ENCODE measurements at regions not wholly inside any gene's neighbourhood (a gene's known extent, or its start where the extent isn't known, plus 50 kb on each side); places are given as distances from the start of the nearest gene placed in this dataset.

- DNase-seq (ENCODE audit: low spot score in 2 of 2): no peak
- Histone ChIP-seq H3K4me1 (no peaks in the 10 kb centered on the region), H3K27me3 (no peaks in the 10 kb centered on the region), H3K36me3 (no peaks in the 10 kb centered on the region), H3K9me3 (peaks cover 0 to 6% (median 0%) of the 10 kb centered on the region in 4 donors), H3K27ac (no peak overlapping the region), H3K4me3 (no peak overlapping the region)
- TF ChIP-seq POLR2A (IDR thresholded peaks at IDR 0.05): no peak
- no peak for TF ChIP-seq EP300 (IDR thresholded peaks at IDR 0.05)
- no peak for TF ChIP-seq CTCF (IDR thresholded peaks at IDR 0.05)
Measured at GRCh38 chr4:27206009-27206408, 345.4 kb downstream of the STIM2 start.

- 70 to 73% methylated on average over 4 of the region's 4 CpGs for WGBS, 2 donors
- Histone ChIP-seq H3K27ac (no peak overlapping the region), H3K4me1 (no peaks in the 10 kb centered on the region), H3K4me3 (no peak overlapping the region), H3K27me3 (no peaks in the 10 kb centered on the region), H3K9me3 (no peaks in the 10 kb centered on the region), H3K36me3 (no peaks in the 10 kb centered on the region)
- no peak for TF ChIP-seq EP300 (IDR thresholded peaks at IDR 0.05)
- TF ChIP-seq CTCF (IDR thresholded peaks at IDR 0.05): no peak
- no peak for TF ChIP-seq POLR2A (IDR thresholded peaks at IDR 0.05)
- no peak for DNase-seq (ENCODE audit: low spot score in 2 of 2)
Measured at GRCh38 chr4:27210956-27211355, 350.3 kb downstream of the STIM2 start.

GRCh38 chr4:27214010-27214409 is 353.4 kb downstream of the STIM2 start:
- Histone ChIP-seq H3K9me3 (no peaks in the 10 kb centered on the region), H3K4me3 (no peak overlapping the region), H3K27me3 (no peaks in the 10 kb centered on the region), H3K36me3 (no peaks in the 10 kb centered on the region), H3K4me1 (no peaks in the 10 kb centered on the region), H3K27ac (no peak overlapping the region)
- DNase-seq (ENCODE audit: low spot score in 2 of 2): no peak
- TF ChIP-seq EP300 (IDR thresholded peaks at IDR 0.05) (no peak), POLR2A (IDR thresholded peaks at IDR 0.05) (no peak), CTCF (IDR thresholded peaks at IDR 0.05) (no peak)
- WGBS, 2 donors: 34 to 47% methylated on average over 3 of the region's 3 CpGs

GRCh38 chr4:27215220-27215826 is 354.7 kb downstream of the STIM2 start:
- no peak for DNase-seq (ENCODE audit: low spot score in 2 of 2)
- no peaks in the 10 kb centered on the region for H3K4me1 ChIP-seq
- no peak overlapping the region for H3K27ac ChIP-seq
- H3K27me3 ChIP-seq: no peaks in the 10 kb centered on the region
- TF ChIP-seq POLR2A (IDR thresholded peaks at IDR 0.05) (no peak), EP300 (IDR thresholded peaks at IDR 0.05) (no peak), CTCF (IDR thresholded peaks at IDR 0.05) (no peak)
- H3K4me3 ChIP-seq: no peak overlapping the region
- no peaks in the 10 kb centered on the region for H3K9me3 ChIP-seq
- WGBS, 2 donors: 62 to 64% methylated on average over 4 of the region's 4 CpGs
- no peaks in the 10 kb centered on the region for H3K36me3 ChIP-seq

GRCh38 chr4:27217261-27217769 is 356.7 kb downstream of the STIM2 start:
- no peak for DNase-seq (ENCODE audit: low spot score in 2 of 2)
- 24 to 25% methylated on average over 2 of the region's 2 CpGs for WGBS, 2 donors
- TF ChIP-seq POLR2A (IDR thresholded peaks at IDR 0.05): no peak
- TF ChIP-seq EP300 (IDR thresholded peaks at IDR 0.05): no peak
- no peak for TF ChIP-seq CTCF (IDR thresholded peaks at IDR 0.05)
- Histone ChIP-seq H3K9me3 (no peaks in the 10 kb centered on the region), H3K4me3 (no peak overlapping the region), H3K4me1 (no peaks in the 10 kb centered on the region), H3K27ac (no peak overlapping the region), H3K36me3 (no peaks in the 10 kb centered on the region), H3K27me3 (no peaks in the 10 kb centered on the region)

Data from tibial nerve (tissue), 4 donors.